A673 (cell line): ENCODE measurements at regions not wholly inside any gene's neighbourhood (a gene's known extent, or its start where the extent isn't known, plus 50 kb on each side); places are given as distances from the start of the nearest gene placed in this dataset.
"Not testable (repeated sequence)": the region's sequence is repeated elsewhere in the genome, so short reads cannot be mapped to it uniquely, and the experiment has no call there.

Experiments used
- BruUV-seq: library from RNA; stranded (reverse); fragments of 400-500 nt; replicated peaks from 2 replicates; lab custom pipeline; 2021; lab: Mats Ljungman, UMichigan
- CTCF ChIA-PET: fragments of 300-600 bp; sonication (Branson Sonifier 250); formaldehyde crosslinking; loops from one replicate; lab custom pipeline; 2022; ENCODE audit warnings: antibody characterized with exemption; lab: Charles Lee
- POLR2A ChIA-PET: fragments of 300-600 bp; sonication (Branson Sonifier 250); formaldehyde crosslinking; loops from one replicate; lab custom pipeline; 2022; ENCODE audit warnings: antibody characterized with exemption; ENCODE audit not compliant: low non-redundant PET; lab: Charles Lee
- DNase-seq: peaks from one replicate; pipeline ENCODE4 v3.0.0-alpha.2; 2015; ENCODE audit warnings: low spot score
- H3K27ac ChIP-seq: fragments of 200-600 bp; sonication (generic); 2 replicates; pipeline ENCODE4 v1.5.1; 2016; ENCODE audit warnings: mixed run types, low read depth, mild to moderate bottlenecking, mixed read lengths, antibody characterized with exemption, low read length; ENCODE audit not compliant: poor library complexity, severe bottlenecking
- H3K27me3 ChIP-seq: fragments of 200-600 bp; sonication (generic); replicated peaks from 2 replicates; pipeline ENCODE4 v1.6.1; 2017; ENCODE audit warnings: mixed run types, low read depth, mild to moderate bottlenecking, mixed read lengths, antibody characterized with exemption, low read length; ENCODE audit not compliant: insufficient read depth, poor library complexity
- H3K36me3 ChIP-seq: fragments of 200-600 bp; sonication (generic); 2 replicates; pipeline ENCODE4 v1.6.1; 2016; ENCODE audit warnings: mixed run types, mild to moderate bottlenecking, mixed read lengths, antibody characterized with exemption, low read length; ENCODE audit not compliant: insufficient read depth, poor library complexity, severe bottlenecking
- H3K4me1 ChIP-seq: fragments of 200-600 bp; sonication (generic); 2 replicates; pipeline ENCODE4 v1.6.1; 2017; ENCODE audit warnings: mixed run types, mild to moderate bottlenecking, mixed read lengths, antibody characterized with exemption, low read length; ENCODE audit not compliant: insufficient read depth, poor library complexity, severe bottlenecking
- H3K4me3 ChIP-seq: fragments of 200-600 bp; sonication (generic); 2 replicates; pipeline ENCODE4 v1.5.1; 2016; ENCODE audit warnings: low read depth, mixed run types, mild to moderate bottlenecking, mixed read lengths, low read length; ENCODE audit not compliant: poor library complexity, severe bottlenecking
- H3K9me3 ChIP-seq: fragments of 200-600 bp; sonication (generic); 2 replicates; pipeline ENCODE4 v1.6.1; 2016; ENCODE audit warnings: mixed run types, low read depth, mild to moderate bottlenecking, mixed read lengths, antibody characterized with exemption, low read length; ENCODE audit not compliant: poor library complexity, severe bottlenecking
- intact Hi-C: fragments of 100-400 bp; cut with micrococcal nuclease; formaldehyde crosslinking; loops from one replicate; pipeline ENCODE4 v1.10.0; 2022; ENCODE audit not compliant: unreplicated experiment
- TF ChIP-seq, protein P1 (sequence below): fragments of 300-800, 200-600 bp; sonication (generic); conservative IDR thresholded peaks from 2 replicates; pipeline ENCODE4 v1.5.1; 2017; ENCODE audit warnings: low read depth, mild to moderate bottlenecking, antibody characterized with exemption, low read length, moderate library complexity, mixed read lengths

GRCh38 chr2:87498854-87499238 lies 249.0 kb upstream of the PLGLB2 start:
- H3K27ac ChIP-seq, H3K4me3 ChIP-seq, CTCF ChIA-PET, H3K9me3 ChIP-seq, BruUV-seq, H3K36me3 ChIP-seq, DNase-seq, H3K4me1 ChIP-seq, intact Hi-C loops, H3K27me3 ChIP-seq, POLR2A ChIA-PET: not testable (repeated sequence)

DNA sequence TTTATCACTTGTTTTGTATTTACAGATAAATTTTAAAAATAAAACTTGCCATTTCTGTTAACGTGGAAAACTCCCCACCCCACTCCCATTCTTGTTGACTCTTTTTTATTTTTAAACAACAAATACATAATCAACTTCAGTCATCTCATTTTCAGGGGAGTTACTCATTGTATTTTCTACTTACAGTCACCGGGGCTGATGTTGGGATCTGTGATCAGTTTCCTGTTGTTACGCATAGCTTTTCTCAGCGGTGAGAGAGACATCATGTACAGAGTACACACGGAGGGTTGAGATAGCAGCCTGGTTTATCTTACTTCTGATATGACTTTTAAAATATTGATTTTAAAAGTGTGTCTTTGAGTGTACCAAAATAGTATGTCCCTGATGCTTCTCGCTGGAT lies 248.0 kb upstream of the PLGLB2 start:
- H3K27ac ChIP-seq, H3K4me3 ChIP-seq, intact Hi-C loops, POLR2A ChIA-PET, H3K4me1 ChIP-seq, H3K36me3 ChIP-seq, BruUV-seq, CTCF ChIA-PET, DNase-seq, H3K27me3 ChIP-seq, H3K9me3 ChIP-seq: not testable (repeated sequence)

- H3K9me3 ChIP-seq, CTCF ChIA-PET, H3K4me1 ChIP-seq, POLR2A ChIA-PET, DNase-seq, BruUV-seq, H3K36me3 ChIP-seq, intact Hi-C loops, H3K27ac ChIP-seq, H3K4me3 ChIP-seq, H3K27me3 ChIP-seq: not testable (repeated sequence)
Observed at GRCh38 chr2:87500421-87500820, 247.5 kb upstream of the PLGLB2 start.

GRCh38 chr2:87500951-87501350 lies 246.9 kb upstream of the PLGLB2 start:
- POLR2A ChIA-PET, CTCF ChIA-PET: not testable (repeated sequence)

GRCh38 chr2:87502948-87503347 lies 244.9 kb upstream of the PLGLB2 start:
- intact Hi-C loops, BruUV-seq, H3K9me3 ChIP-seq, H3K36me3 ChIP-seq, POLR2A ChIA-PET, H3K27me3 ChIP-seq, CTCF ChIA-PET, DNase-seq, H3K4me3 ChIP-seq, H3K27ac ChIP-seq, H3K4me1 ChIP-seq: not testable (repeated sequence)
- TF ChIP-seq, protein P1, sequence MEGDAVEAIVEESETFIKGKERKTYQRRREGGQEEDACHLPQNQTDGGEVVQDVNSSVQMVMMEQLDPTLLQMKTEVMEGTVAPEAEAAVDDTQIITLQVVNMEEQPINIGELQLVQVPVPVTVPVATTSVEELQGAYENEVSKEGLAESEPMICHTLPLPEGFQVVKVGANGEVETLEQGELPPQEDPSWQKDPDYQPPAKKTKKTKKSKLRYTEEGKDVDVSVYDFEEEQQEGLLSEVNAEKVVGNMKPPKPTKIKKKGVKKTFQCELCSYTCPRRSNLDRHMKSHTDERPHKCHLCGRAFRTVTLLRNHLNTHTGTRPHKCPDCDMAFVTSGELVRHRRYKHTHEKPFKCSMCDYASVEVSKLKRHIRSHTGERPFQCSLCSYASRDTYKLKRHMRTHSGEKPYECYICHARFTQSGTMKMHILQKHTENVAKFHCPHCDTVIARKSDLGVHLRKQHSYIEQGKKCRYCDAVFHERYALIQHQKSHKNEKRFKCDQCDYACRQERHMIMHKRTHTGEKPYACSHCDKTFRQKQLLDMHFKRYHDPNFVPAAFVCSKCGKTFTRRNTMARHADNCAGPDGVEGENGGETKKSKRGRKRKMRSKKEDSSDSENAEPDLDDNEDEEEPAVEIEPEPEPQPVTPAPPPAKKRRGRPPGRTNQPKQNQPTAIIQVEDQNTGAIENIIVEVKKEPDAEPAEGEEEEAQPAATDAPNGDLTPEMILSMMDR: peak; percentile 24; the same call in 1 of the 2 replicates

More at GRCh38 chr2:87500951-87501350, 246.9 kb upstream of the PLGLB2 start:
- BruUV-seq, H3K36me3 ChIP-seq, H3K27me3 ChIP-seq, H3K4me1 ChIP-seq, H3K4me3 ChIP-seq, intact Hi-C loops, DNase-seq, H3K9me3 ChIP-seq, H3K27ac ChIP-seq: not testable (repeated sequence)

DNA sequence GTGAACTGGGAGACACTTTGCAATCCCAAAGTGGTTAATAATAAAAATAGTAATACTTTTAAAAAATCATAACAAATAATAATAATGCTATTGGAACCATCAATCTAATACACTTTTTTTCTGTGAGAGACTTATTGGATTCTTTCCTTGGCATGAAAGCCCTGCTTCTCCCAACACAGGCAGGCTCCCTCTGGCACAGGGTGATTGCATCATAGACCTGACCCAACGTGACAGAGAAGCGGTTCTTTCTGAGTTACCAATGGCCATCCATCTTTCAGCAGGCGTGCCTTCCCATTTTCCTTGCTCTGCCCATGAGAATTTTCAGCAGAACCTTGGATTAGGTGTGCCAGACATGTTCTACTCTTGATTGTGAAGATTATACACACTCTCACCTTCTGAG lies 242.6 kb upstream of the PLGLB2 start:
- CTCF ChIA-PET, BruUV-seq: not testable (repeated sequence)

GRCh38 chr2:87505909-87506308 lies 242.0 kb upstream of the PLGLB2 start:
- H3K4me1 ChIP-seq, H3K9me3 ChIP-seq, intact Hi-C loops, H3K27me3 ChIP-seq, H3K36me3 ChIP-seq, H3K27ac ChIP-seq, H3K4me3 ChIP-seq, POLR2A ChIA-PET, CTCF ChIA-PET, BruUV-seq, DNase-seq: not testable (repeated sequence)

More for the DNA sequence above, 242.6 kb upstream of the PLGLB2 start:
- H3K27me3 ChIP-seq, H3K4me3 ChIP-seq, intact Hi-C loops, H3K27ac ChIP-seq, DNase-seq, POLR2A ChIA-PET, H3K36me3 ChIP-seq, H3K4me1 ChIP-seq, H3K9me3 ChIP-seq: not testable (repeated sequence)
